Limb (tissue), 2 donors: ENCODE measurements at regions not wholly inside any gene's neighbourhood (a gene's known extent, or its start where the extent isn't known, plus 50 kb on each side); places are given as distances from the start of the nearest gene placed in this dataset.

Experiments
- DNase-seq, 2 donors: peaks; one replicate each; pipeline ENCODE4 v3.0.0-alpha.2; 2016; ENCODE audit errors: extremely low spot score in 2 of 2

DNA sequence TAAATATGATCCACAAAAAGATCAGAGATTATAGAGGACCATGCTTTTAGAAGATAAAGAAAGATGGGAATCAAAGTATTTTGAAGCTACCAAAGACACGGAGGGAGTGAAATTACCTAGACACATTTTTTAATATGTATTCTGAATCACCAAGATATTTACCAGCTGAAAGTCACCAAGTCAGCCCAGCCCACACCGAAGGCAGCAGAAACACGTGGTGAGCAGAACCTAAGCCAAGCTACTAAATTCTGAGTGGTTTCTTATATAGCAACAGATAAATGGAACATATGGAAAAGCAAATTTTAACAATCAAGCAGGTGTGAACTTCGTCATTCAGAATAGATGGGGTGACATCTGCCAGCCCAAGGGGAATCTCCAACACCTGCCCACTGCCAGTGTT lies 134.7 kb upstream of the AKR1E2 start:
- no peak for DNase-seq

DNA sequence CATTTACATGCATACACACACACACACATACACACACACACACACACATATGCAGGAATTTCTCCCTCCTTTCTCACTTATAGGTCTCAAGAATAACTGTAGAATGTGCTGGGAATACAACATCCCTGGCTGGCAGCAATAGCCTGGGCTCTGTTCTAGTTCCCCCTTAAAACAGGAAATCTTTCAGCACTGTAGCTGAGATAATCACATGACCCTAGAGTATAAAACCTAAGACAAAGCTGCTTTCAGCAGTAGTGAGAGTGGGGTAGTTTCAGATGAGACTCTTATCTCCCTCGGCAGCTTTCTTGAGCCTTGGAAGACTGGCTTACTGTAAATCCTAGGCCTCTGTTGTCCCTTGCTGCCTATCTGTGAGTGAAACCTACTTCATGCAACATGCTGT lies 137.4 kb upstream of the AKR1E2 start:
- no peak for DNase-seq

DNA sequence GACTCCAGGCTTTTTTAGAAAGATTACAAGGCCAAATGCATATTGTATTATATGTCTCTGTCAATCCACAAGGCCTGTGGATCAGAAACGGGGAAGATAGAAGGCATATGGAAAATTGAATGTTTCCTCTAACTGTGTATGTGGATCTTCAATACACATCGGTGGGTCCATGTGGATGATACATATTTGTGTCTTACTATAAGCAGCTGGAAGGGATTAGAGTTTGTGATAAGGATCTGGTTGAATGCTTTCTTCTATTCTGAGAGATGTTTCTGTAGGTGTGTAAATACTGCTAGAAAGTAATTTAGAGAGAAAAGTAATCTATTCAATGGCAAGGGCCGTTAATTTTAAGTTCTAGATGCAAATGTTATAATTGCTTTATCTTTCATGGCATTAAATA lies 137.8 kb upstream of the AKR1E2 start:
- DNase-seq, result no peak

DNA sequence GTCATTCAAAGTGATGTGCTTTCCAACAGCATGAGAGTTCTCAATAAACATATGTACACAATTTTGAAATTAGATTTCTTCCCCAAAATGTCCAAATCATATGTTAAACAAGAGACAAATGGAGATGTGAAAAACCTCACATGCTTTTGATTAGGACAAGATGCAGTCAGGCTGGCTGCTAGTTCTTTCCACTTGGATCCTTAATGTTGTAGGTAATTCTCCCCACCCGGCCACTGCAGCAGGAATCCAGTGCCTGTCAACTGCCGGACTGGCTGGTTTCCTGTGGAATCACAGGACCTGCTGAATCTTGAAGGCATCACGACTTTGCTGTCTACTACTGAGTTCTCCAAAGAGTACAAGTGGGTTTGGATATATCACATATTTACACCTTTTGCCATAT lies 138.6 kb upstream of the AKR1E2 start:
- no peak for DNase-seq

DNA sequence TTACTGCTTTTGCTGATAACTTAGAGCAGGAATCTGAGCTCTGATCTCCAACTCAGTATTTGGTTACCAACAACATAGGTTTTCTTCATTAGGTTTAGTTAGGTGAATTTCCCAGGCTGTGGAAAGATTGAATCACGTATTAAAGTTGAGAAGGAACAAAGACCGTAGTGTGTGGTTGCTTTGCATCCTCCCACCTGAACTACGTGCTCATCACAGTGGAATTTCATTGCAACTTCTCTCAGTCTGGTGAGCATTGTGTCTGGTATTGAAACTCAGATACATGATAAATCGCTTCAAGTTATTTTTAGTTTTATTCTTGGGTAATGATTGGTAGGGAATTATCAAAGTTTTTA lies 139.4 kb upstream of the AKR1E2 start:
- no peak for DNase-seq

DNA sequence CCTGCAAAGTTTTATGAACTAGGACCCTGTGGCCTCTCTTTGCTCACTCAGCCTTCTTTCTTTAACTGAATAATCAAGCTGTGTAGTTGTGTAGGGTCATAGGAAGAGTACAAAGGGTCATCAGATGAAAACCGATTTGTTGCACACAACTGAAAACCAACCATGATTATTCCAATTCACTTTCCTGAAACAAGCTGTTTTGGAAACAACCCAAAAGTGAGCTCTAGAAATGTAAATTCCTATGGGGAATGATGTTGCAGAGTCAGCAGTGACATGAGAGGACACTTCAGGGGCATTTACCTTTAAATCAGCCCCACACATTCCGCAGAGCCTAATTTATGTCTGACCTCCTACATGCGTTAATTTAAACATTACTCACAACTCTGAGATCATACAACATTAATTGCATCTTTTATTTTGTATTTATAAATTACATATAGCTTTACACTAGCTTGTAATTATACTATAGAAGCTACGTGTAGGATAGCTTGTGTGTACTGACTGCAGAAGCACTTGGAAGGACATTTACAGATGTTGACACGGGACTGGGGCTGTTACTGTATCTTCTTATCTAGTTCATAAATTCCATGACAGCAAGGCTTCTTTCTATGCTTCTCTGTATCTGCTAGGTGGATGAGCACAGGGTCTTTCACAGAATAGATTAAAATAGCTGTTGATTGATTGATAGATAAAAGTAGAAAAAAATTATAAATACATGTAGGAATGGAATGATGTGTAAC lies 139.9 kb upstream of the AKR1E2 start:
- no peak for DNase-seq

DNA sequence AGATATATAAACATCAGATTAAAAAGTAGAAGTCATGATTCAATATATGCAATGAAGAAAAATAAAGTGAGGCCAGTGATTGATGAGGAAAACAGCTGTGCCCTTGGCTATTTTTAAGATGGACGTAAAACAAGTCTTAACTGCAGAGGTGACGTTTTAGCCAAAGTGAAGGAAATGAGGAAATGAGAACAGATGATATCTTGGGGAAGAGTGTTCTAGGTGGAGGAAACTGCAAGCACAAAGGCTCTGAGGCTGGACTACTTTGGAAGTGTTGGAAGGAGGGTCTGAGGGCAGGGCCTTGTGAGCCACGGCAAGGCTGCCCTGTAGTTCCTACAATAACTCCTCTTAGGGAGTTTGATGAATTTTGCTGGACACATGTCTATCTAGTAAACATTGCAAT lies 140.5 kb upstream of the AKR1E2 start:
- no peak for DNase-seq

DNA sequence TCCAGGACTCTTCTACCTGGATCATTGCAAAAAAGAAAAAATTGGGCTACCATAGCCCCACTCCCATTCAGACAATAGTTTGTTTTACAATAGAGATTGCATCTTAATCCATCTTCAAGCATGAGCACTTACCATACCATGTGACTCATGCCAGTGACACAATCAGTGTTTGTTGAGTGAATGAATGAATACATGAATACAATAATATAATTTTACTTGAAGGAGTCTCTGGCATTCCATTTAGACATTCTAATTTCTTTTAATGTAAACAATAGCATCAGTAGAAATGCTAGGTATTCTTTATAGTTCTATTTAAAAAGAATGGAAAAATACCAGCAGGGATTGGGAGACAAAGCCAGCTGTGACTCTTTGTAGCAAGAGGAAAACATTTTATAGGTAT lies 141.6 kb upstream of the AKR1E2 start:
- DNase-seq, result no peak

DNA sequence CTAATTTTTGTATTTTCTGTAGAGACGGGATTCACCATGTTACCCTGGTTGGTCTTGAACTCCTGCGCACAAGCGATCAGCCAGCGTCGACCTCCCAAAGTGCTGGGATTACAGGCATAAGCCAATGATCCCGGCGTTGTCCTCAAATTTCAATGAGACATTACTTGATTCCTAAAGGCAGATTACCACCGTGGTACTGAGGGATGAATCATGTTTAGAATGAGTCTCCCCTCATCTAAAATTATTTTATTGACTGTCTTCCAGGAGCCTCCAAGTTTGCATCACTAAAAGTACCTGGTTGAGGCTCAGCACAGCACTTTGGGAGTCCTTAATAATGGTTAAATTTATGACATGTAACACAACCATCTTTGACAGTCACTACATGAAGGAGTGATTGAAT lies 142.2 kb upstream of the AKR1E2 start:
- no peak for DNase-seq

DNA sequence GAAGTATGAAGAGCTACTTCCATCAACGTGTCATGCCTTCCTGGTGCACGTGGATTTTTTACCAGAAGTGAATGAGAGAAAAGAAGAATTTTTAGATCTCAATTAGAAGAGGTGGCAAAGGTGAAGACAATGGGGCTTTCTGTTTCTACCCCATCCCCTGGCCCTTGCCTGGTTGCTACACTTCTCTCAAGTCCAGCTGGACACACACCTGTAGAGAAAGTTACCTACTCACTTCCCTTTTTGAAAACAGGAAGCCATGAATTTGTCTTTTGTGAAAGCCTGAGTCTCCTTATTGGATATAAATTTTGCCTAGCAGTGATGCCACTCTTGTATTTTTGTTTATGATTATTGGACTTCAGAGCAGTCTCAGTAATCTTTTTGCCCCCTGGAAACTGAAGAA lies 142.9 kb upstream of the AKR1E2 start:
- no peak for DNase-seq

DNA sequence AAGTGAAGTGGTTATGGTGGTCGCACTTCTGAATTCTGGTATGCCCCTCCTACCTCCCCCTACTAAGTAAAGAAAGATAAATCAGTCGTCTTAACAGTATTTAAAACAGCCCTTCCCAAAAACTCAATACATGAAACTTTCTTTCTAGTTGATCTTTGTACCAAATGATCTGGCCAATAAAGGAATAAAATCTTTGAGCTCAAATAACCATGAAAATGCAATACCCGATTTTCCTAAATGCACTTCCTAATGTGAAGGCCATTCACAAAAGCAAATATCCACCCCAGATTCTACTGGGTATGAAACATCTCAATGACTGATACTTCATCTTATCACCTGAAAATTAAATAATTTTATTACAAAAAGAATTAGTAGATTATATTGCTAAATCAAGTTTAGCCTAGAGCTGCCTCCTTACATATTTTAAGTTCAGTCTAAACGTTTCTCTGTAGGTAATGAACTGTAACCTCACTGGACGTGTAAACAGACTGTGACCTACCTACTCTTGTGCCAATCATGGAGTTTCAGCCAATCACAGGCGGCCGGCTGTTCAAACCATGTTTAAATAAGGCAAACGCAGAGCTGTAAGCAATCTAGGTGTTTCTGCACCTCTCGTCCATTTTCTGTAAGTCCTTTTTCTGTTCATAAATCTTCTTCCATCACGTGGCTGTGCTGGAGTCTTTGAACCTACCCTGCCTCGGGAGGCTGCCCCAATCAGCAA lies 146.9 kb upstream of the AKR1E2 start:
- no peak for DNase-seq

DNA sequence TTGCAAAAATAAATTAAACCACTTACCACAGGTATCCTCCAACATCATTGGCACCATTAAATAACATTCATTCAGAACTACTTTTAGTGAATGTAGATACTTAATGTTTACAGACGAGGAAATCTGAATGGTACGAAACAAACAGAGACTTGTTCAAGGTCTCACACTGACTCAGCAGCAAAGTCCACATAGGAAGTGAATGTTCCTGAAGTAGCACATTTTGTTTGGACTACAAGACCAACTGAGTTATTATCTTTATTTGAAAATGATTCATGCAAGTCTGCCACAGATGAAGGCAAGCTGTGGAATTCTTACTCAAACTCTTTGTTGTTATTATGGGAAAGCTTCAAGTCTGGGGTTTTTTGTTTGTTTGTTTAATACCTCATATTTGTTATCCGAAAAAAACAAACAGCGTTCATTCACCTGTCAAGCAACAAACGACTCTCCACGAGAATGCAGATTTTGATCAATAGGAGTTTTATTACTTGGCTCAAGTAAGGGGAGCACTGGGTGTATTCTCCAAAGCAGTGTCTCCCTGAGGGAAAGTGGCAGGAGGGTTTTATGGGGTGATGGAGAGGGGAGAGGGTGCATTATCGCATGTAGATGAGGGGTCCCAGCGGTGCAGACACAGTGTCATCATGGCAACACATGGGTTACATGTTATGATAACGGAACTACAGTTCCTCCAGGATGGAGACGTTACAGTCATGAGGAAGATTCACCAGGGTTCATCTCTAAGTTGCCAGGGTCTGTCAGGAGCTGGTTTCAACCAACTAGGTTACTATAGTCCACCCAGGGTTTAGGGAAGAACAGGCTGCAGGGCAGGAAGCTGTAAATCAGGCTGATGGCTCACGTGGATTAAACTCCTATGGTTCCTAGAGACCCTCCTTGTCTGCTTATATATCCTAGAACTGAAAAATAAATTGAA lies 147.7 kb upstream of the AKR1E2 start:
- DNase-seq, result no peak

DNA sequence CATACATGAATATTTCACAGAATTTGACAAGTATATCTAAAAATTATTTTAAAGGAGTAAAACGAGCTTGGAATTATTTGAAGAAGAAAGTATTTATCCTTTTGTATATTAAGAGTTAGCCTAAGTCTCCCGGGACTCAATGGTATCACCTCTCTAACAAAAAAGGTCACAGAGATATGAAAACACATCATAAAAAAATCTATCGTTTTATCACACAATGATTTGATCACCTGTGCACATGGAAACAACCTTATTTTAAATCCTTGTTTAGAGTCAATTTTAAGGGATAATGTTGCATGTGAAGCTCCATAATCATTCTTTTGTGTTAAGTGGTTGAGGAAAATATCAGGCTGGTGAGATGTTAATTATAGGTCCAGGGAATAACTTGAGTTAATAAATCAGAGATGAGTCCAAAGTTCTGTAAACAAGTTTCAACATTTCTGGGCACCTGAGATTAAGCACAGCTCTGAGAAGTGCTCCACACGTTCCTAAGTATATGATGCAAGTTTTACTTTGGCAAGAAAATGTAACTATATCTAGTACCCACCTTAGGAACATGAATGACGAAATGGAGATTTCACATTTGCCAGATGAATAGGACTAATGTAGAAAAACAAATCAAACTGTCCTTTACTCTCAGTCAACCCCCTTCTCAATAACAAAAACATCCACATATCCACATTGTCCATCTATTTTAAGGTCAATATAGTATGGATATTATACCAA lies 148.5 kb upstream of the AKR1E2 start:
- DNase-seq, result no peak

DNA sequence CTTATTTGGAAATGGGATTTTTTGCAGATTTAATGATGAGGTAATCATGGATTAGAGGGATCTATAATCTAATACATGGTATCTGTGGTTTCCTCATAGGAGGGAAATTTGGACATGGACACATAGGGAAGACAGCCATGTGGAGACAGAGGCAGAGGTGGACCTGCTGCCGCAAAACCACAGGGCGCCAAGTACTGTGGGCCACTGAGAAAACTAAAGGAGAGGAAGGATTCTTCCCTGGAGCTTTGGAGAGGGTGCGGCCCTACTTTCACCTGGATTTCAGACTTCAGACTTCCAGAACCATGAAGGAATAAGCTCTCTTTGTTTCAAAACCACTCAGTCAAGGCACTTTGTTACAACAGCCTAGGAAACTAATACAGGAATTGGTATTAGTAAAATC lies 149.4 kb upstream of the AKR1E2 start:
- DNase-seq, result no peak

DNA sequence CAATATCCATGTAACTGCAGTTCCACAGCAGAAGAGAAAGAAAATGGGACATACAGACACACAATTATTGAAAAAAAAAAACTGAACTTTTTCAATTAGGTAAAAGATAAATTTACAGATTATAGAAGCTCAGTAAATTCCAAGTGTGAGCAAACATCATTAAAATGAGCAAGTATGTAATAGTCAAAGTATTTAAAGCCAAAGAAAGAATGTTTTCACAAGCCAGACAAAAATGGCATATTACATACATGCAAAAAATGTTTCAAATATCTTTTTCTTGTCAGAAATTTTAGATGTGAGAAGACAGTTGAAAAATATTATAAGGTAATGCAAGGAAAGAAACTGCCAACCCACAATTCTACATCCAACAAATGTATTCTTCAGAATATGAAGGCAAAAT lies 150.2 kb upstream of the AKR1E2 start:
- DNase-seq, result no peak

DNA sequence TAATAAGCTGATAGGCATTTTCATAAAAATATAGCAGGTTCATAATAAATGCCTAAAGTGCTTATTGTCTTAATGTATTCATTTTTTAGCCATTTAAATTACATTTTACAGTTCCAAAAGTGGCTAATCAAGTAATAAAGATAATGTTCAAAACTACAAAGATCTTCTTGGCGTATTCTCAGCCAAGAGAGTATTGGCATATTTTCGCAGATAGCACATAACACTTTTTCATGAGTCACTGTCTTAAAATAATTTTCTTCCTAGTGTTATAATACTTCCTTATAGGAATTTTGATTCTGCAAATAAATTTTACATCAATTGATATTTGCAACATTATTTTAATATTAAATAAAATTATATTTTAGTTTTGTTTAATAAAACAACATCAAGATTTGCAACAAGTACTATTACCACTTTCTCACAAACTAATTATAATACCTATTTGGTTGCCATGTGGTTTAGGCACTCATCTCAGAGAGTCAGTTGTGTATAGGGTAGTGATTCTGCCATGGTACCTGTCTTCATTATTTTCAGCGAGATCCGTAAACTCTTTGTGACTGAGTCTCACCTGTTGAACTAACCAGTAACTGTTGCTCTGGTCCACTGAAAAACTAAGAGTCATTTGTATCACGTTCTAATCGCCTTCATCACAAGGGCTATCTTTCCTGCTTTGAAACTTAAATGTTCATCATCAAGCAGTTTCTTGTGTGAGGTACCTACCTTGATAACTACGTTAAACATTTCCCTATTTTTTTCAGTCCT lies 152.5 kb upstream of the AKR1E2 start:
- no peak for DNase-seq

DNA sequence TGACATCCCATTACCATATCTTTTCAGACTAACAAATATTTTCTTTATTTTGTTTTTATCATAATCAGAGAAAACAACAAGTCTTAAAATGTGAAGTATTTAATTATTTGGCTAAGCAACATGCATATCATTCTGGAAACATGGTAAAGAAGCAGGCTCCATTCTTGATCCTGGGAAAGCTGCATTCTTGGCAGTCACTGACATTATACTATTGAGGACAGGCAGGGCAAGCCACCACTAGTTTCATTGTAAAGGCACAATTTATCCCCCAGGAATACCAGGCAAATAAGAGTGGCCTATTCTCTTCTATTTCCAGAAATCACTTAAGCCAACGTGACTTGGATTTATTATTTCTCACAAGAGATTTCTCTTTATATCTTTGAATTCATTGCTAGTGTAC lies 153.8 kb upstream of the AKR1E2 start:
- DNase-seq, result no peak

DNA sequence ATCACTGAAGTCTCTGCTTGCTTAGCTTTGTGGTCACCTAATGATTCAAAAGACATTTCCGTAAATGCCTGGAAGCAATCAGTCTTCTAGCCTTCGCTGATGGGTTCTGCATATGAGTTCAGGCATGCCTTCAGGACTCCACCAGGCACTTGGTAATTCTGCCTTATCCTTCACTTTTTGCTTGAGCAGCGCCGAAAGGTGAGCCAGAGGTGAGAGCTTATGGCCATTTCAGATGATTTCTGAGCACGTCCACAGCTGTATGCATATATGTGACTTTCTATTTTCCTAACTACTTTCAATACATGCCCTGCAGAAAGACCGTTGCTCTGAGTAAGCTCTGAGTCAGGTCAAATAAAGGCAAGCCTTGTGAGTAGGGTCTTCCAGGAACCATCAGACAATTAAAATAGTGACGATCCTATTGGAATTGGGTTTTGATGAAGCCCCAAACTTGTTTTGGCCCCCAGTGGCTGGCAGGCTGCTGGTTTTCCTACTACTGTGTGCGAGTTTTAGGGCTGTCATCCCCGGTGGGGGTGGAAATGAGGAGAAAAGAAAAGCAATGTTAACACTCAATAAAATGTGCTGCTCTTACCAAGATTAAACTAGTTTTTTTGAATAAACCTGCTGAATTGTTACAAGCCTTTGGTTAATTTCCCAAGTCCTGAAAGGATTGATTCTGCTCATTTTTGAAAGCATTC lies 154.4 kb upstream of the AKR1E2 start:
- DNase-seq, result no peak

DNA sequence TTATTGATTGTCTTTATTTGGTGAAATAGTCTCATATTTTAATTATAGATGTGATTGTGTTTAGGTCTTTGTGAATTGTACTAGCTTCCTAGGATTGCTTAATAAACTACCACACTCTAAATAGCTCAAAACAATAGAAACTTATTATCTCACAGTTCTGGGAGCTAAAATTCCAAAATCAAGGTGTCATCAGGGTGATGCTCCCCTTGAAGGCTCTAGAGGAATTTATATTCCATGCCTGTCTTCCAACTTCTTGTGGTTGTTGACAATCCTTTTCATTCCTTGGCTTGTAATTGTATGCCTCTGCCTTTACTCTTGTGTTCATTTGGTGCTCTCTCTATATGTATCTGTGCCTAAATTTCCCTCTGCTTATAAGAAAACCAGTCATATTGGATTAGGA lies 155.3 kb upstream of the AKR1E2 start:
- no peak for DNase-seq

DNA sequence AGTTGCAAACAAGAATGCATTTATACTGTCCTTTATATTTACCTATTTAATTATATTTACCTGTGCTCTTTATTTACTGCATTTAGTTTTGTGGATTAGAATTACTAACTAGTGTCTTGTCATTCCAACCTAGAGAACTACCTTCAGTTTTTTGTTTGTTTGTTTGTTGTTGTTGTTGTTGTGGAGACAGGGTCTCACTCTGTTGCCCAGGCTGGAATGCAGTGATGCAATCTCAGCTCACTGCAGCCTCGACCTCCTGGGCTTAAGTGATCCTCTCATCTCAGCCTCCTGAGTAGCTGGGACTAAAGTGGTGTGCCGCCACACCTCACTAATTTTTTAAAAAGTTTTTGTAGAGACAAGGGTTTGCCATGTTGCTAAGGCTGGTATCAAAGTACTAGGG lies 156.4 kb upstream of the AKR1E2 start:
- DNase-seq, result no peak
